Fibroblast of skin of left biceps (primary cell): ENCODE measurements at regions not wholly inside any gene's neighbourhood (a gene's known extent, or its start where the extent isn't known, plus 50 kb on each side); places are given as distances from the start of the nearest gene placed in this dataset.
A peak's percentile ranks its signal among the peaks of the same experiment; 100 is the strongest.

Experiments used
- DNase-seq, 2 experiments: peaks; one replicate each; pipeline ENCODE4 v3.0.0-alpha.2; 2013; ENCODE audit warnings: low read depth in 2 of 2

DNA sequence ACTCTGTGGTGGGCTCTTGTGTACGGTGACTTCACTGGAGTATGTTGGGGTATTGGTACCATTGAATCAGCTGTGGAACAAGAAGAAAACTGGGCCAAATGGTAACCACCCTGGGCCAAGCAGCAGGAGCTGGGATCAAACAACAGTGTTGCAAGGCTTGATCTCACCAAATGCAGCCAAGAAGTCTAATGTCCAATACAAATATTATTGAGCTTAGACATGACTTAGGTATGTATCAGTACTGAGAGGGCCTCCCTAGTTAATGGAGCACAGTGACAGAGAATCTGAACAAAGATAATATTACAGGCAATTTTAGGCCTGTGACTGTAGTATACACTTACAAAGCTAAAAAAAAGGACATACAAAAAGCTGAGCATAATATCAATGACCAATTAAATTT, 604.8 kb downstream of the PLA2G4A start:
- DNase-seq = no peak

GRCh38 chr1:187442603-187443002, 613.9 kb downstream of the PLA2G4A start:
- no peak for DNase-seq

DNA sequence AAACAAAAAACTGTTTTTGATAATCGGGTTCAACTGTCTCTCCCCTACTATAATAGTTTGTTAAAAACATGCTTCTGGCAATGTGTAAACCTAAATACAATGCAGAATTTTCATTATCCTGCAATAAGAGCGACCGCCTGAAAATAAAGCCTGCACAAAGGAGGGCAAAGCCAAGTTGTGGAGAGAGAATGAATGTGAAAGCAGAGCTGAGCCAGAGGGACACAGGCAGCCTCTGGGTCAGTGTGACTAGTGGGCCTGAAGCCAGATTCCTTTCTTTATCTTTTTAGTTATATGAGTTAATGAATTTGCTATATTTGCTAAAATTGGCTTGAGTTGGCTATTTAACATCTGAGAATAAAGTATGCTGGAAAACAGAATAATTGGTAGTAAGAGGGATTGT, 615.2 kb downstream of the PLA2G4A start:
- DNase-seq = no peak

GRCh38 chr1:187445066-187445465, 616.3 kb downstream of the PLA2G4A start:
- no peak for DNase-seq

DNA sequence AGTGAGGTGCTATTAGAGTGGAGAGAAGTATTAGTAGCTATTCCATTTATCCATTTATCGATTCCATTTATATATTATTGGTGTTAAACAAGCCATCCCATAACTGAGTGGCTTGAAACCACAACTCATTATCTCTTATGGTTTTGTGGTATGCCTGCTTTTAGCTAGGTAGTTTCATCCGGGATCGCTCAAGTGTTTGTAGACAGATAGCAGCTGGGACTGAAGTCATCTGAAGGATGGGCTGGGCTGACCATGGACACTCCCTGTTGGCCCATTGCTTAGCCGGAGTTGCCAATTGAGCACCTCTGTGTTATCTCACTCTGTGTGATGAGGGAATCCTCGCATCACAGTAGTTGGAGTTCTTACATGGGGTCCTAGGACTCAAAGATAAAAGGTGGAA, 622.5 kb downstream of the PLA2G4A start:
- no peak for DNase-seq

DNA sequence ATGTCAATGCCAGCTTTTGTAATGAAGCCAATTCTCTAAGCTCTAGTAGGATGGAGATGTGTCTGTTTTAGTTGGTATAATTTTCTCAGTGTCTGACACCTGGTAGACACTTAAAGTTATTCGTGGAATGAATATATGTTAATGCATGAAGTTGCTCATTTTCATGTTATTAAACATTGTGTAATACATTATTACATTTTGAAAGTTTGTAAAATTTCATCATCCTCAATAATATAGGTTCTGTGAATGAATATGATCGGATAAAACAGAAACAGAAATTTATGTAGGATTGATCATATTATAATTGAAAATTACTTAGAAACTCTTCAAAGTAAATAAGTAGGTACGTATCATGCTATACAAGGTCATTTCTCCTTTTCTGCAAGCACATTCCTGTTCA, 625.3 kb downstream of the PLA2G4A start:
- DNase-seq = no peak

GRCh38 chr1:187456446-187456845, 627.7 kb downstream of the PLA2G4A start:
- no peak for DNase-seq

GRCh38 chr1:187460093-187460492, 631.3 kb downstream of the PLA2G4A start:
- DNase-seq = no peak

DNA sequence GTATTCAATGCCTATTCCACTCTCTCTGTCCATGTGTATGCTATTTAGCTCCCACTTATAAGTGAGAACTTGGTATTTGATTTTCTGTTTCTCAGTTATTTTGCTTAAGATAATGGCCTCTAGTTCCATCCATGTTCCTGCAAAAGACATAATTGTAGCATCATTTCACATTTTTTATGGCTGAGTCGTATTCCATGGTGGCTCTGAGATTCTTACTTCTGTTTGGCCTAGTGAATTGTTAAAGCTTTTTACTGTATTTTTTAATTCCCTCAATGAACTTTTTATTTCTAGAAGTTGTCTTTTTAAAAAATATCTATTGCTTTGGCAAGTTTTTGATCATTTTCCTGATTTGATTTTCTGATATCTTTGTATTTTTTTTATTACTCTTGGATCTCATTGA, 635.6 kb downstream of the PLA2G4A start:
- no peak for DNase-seq

- DNase-seq = no peak
Observed at GRCh38 chr1:187465441-187465840, 636.7 kb downstream of the PLA2G4A start.

DNA sequence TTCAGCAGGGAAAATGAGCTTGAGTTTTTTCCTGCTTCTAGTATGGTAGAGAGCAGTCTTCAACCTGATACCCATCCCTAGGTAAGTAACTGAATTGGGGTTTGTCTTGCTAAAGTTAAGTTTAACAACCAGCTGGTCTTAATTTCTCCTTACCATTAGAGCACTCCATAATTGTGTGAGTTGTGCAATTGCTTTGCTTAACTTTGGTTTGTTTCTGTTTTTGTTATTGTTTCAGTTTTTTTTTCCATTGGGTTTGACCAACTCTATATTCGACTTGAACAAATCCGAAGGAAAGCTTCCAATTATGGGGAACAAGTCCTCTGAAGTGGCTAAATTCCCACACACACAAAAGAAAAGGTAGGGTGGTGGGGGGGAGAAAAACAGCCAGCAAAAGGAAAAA, 641.1 kb downstream of the PLA2G4A start:
- DNase-seq = no peak

DNA sequence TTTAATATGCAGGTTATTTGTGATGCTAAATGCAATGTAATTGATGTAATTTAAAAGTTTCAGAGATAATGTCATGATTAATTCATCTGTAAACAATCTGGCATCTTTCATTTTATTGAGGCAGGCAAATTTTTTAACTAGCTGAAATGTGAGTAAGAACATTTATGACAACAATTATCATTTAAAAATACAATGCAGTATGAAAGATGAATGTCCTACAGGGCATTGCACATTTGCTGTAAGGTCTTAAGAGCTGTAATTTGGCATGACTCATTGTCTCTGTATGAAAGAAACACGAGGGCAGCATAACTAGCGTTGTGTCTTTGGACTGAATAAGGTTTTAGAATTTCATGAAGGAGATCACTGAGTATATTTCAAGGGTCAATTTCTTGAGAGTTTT, 642.8 kb downstream of the PLA2G4A start:
- no peak for DNase-seq

DNA sequence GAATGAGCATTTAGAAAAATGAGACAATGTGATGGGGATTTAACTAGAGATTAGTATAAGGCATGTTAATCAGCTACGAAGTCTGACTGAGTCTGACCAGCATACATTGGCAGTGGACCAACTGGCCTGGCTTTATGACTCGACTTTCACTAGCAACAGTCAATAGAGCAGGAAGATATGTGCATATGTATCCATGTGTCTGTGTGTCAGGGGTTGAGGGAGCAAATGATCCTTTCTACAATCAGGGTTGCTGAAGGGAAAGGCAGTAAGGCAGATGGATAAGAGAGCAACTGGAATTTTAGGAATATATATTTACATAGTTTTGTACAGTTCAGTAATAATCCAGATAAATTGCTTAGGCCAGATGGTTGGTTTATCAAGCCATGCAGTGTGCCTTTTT, 645.6 kb downstream of the PLA2G4A start:
- DNase-seq = no peak

- no peak for DNase-seq
Observed at GRCh38 chr1:187476671-187477070, 647.9 kb downstream of the PLA2G4A start.

DNA sequence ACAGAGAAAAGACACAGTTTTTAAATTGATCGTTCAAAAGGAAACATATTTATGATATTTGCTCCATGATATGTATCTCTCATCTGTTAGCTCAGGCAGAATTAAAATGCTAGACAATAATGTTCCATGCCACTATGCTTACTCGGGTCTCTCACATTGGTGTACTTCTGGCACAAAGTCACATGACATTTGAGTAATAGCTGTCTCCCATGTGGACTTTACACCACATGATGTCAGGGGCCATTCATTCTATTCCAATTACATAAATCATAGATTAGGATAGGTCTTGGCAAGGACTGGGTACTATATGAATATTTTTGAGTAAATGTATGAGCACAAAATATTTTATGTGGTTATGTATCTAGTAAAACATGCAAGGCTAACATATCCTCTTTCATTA, 648.4 kb downstream of the PLA2G4A start:
- no peak for DNase-seq

- no peak for DNase-seq
Observed at GRCh38 chr1:187477535-187477934, 648.8 kb downstream of the PLA2G4A start.

GRCh38 chr1:187481581-187482148, 652.9 kb downstream of the PLA2G4A start:
- DNase-seq = no peak

GRCh38 chr1:187490266-187490665, 661.5 kb downstream of the PLA2G4A start:
- no peak for DNase-seq

DNA sequence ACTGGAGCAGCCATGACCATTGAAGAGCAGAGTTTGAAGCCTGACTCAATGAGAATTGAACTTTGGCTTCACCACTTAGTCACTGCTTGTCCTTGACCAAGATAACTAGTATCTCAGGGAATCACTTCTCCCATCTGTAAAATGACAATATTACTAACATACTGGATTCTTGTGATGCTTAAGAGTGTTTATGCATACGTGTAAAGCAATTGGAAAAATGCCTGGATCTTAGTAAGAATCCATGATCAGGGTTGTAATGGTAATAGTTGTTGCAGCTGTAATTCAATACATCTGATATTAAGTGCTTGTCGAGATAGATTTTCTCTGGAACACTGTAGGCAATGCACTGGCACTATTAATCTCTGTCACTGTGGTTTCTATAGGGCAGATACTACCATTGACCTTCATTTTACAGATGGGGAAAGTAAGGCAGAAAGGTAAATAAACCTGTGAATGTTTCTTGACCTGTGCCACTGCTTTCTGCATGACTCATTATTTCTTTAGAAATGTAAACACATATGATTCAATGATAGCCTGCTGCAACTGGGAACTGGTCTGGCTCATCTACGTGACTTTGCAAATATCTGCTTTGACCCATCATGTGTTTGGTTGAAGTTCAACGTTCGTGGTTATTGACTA, 662.5 kb downstream of the PLA2G4A start:
- peak; percentile 40 to 53 for DNase-seq

DNA sequence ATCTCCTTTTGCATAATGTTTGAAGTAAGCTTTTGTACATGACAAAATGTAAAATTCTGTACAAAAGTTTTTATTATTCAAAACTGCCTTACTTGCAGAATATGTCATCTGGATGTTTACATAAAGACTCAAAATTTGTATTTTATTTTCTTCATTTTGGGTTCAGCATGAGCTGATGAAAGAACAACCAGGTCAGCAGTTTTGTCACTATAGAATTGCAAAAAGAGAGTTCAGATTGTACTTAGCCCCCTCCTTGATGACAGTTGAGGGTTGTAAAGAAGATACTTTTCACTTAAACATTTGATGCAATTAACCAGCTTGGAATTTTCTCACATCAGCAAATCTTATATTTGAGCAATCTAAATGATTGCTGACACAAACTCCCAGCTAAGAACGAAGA, 669.3 kb downstream of the PLA2G4A start:
- no peak for DNase-seq

DNA sequence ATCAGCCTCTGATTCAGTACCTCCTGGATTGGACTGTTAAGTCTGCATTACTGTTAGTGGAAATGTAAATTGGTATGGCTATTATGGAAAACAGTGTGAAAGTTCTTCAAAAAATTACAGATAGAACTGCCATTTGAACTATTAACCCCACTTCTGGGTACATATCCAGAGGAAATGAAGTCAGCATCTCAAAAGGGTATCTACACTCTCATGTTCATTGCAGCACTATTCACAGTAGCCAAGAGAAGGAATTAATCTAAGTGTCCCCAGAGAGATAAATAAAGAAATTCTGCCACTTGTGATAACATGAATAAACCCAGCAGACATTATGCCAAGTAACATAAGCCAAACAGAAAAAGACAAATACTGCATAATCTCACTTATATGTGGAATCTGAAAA, 676.0 kb downstream of the PLA2G4A start:
- no peak for DNase-seq

DNA sequence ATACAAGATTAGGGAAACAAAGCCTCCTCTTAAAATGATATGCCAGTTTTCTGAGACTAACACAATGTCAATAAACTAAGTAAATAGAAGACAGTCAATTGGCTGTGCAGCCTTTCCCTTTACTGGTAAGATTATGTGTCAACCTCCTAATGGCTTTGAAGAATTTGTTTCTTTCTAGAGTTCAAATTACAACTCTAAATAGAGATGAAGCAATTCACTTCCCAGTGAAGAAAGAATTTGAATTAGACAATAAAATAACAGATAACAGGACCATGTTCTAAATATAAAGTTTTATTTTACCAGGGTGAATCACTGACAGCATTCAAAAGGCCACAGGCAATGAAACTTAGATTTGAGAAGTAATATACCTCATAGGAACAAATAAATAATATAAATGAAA, 680.3 kb downstream of the PLA2G4A start:
- no peak for DNase-seq

DNA sequence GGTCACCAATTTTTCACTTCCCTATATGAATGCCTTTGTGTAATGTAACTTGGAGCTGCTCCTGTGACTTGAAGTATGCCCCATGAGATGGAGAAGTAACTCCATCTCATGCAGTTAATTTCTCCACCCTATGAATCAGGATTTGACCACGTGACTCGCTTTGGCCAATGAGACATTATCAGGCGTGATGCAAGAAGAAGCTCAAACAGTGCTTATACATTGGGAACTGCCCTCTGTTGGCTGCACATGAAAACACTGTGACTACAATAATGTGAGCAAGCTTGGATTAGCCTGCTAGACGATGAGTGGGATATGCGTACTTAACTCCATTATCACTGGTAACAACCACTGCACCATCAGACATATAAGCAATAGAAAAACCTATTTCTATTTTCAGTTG, 684.4 kb downstream of the PLA2G4A start:
- no peak for DNase-seq

DNA sequence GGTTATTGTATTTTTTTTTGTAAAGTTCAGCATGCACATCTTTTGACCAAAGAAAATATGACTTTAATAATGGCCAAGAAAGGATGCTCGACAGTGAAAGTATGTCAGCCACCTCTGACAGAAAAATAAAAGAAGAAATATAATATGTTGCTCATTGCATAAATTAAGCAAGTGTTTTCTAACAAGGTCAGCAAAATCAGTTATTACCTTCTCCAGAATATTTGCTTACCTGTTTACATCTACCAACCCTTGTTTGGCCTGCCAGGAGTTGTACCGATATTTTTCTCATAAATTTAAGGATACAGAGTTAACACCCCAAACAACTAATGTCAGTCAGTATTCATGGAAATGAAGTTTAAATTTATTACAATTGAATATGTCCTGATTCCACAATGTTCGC, 685.4 kb downstream of the PLA2G4A start:
- DNase-seq = no peak
